Inflammatory macrophage (primary cell): ENCODE measurements at regions not wholly inside any gene's neighbourhood (a gene's known extent, or its start where the extent isn't known, plus 50 kb on each side); places are given as distances from the start of the nearest gene placed in this dataset.

ENCODE experiments used
- DNase-seq, 2 donors: peaks; one replicate each; pipeline ENCODE4 v3.0.0-alpha.2; 2020 to 2022

GRCh38 chr13:40486518-40487163, 179.8 kb downstream of the FOXO1 start:
- DNase-seq, result no peak

- DNase-seq, result no peak
These were observed 177.5 kb downstream of the FOXO1 start for GRCh38 chr13:40488869-40489391.

GRCh38 chr13:40490086-40490758, 176.2 kb downstream of the FOXO1 start:
- no peak for DNase-seq

GRCh38 chr13:40492511-40492910, 173.9 kb downstream of the FOXO1 start:
- DNase-seq, result no peak

- DNase-seq, result no peak
These were observed 171.9 kb downstream of the FOXO1 start for GRCh38 chr13:40494513-40494912.

- no peak for DNase-seq
These were observed 171.4 kb downstream of the FOXO1 start for GRCh38 chr13:40494946-40495620.

GRCh38 chr13:40495621-40496001, 170.8 kb downstream of the FOXO1 start:
- DNase-seq, result no peak

GRCh38 chr13:40496035-40496810, 170.2 kb downstream of the FOXO1 start:
- no peak for DNase-seq

- no peak for DNase-seq
These were observed 168.0 kb downstream of the FOXO1 start for GRCh38 chr13:40498461-40498860.

GRCh38 chr13:40502236-40502635, 164.2 kb downstream of the FOXO1 start:
- no peak for DNase-seq

GRCh38 chr13:40503011-40503410, 163.4 kb downstream of the FOXO1 start:
- DNase-seq, result no peak

GRCh38 chr13:40503966-40504591, 162.4 kb downstream of the FOXO1 start:
- DNase-seq, result no peak

- no peak for DNase-seq
These were observed 161.8 kb downstream of the FOXO1 start for GRCh38 chr13:40504641-40505040.

GRCh38 chr13:40505196-40505595, 161.2 kb downstream of the FOXO1 start:
- no peak for DNase-seq
